Adipocyte (in vitro differentiated cells): ENCODE measurements at regions not wholly inside any gene's neighbourhood (a gene's known extent, or its start where the extent isn't known, plus 50 kb on each side); places are given as distances from the start of the nearest gene placed in this dataset.

Experiments
- DNase-seq: peaks from one replicate; pipeline ENCODE4 v3.0.0-alpha.2; 2015; ENCODE audit warnings: low read depth
- H3K27me3 ChIP-seq: replicated peaks from 2 replicates; pipeline ENCODE4 v1.7.0; 2013; ENCODE audit warnings: mild to moderate bottlenecking, low read length, moderate library complexity; ENCODE audit not compliant: control insufficient read depth, insufficient read depth
- H3K36me3 ChIP-seq: 2 replicates; pipeline ENCODE4 v1.7.0; 2013; ENCODE audit warnings: low read length, mild to moderate bottlenecking, moderate library complexity; ENCODE audit not compliant: control insufficient read depth, insufficient read depth, severe bottlenecking
- H3K4me1 ChIP-seq: 2 replicates; pipeline ENCODE4 v1.7.0; 2013; ENCODE audit warnings: mild to moderate bottlenecking, low read length, moderate library complexity; ENCODE audit not compliant: control insufficient read depth, insufficient read depth
- H3K4me3 ChIP-seq: 2 replicates; pipeline ENCODE4 v1.7.0; 2013; ENCODE audit warnings: mild to moderate bottlenecking, low read length, moderate library complexity
- H3K9ac ChIP-seq: 2 replicates; pipeline ENCODE4 v1.7.0; 2013; ENCODE audit warnings: mild to moderate bottlenecking, low read length, moderate library complexity
- H3K9me3 ChIP-seq: 2 replicates; pipeline ENCODE4 v1.7.0; 2013; ENCODE audit warnings: mild to moderate bottlenecking, low read length, moderate library complexity; ENCODE audit not compliant: control insufficient read depth

GRCh38 chr12:34526946-34527345 lies 504.6 kb downstream of the ALG10 start:
- Histone ChIP-seq H3K36me3 (no peaks in the 10 kb centered on the region), H3K9me3 (peaks cover 18% of the 10 kb centered on the region), H3K9ac (no peak overlapping the region), H3K4me3 (no peak overlapping the region), H3K27me3 (no peaks in the 10 kb centered on the region), H3K4me1 (no peaks in the 10 kb centered on the region)
- DNase-seq, result peak; percentile 0

GRCh38 chr12:34547276-34547675 lies 525.0 kb downstream of the ALG10 start:
- no peak overlapping the region for H3K9ac ChIP-seq
- no peaks in the 10 kb centered on the region for H3K27me3 ChIP-seq
- H3K9me3 ChIP-seq, result peaks cover 93% of the 10 kb centered on the region
- no peak for DNase-seq
- H3K4me3 ChIP-seq, result no peak overlapping the region
- no peaks in the 10 kb centered on the region for H3K36me3 ChIP-seq
- no peaks in the 10 kb centered on the region for H3K4me1 ChIP-seq

GRCh38 chr12:34591966-34592365 lies 569.7 kb downstream of the ALG10 start:
- Histone ChIP-seq H3K4me1 (no peaks in the 10 kb centered on the region), H3K27me3 (no peaks in the 10 kb centered on the region), H3K4me3 (no peak overlapping the region), H3K36me3 (no peaks in the 10 kb centered on the region), H3K9ac (no peak overlapping the region), H3K9me3 (peaks cover 88% of the 10 kb centered on the region)
- no peak for DNase-seq

GRCh38 chr12:34595749-34596733 lies 573.7 kb downstream of the ALG10 start:
- Histone ChIP-seq H3K4me3 (no peak overlapping the region), H3K4me1 (no peaks in the 10 kb centered on the region), H3K9ac (no peak overlapping the region), H3K9me3 (peaks cover 48% of the 10 kb centered on the region), H3K36me3 (no peaks in the 10 kb centered on the region), H3K27me3 (no peaks in the 10 kb centered on the region)
- no peak for DNase-seq

GRCh38 chr12:34597548-34598351 lies 575.5 kb downstream of the ALG10 start:
- no peak overlapping the region for H3K4me3 ChIP-seq
- peaks cover 31% of the 10 kb centered on the region for H3K9me3 ChIP-seq
- H3K27me3 ChIP-seq, result no peaks in the 10 kb centered on the region
- no peaks in the 10 kb centered on the region for H3K4me1 ChIP-seq
- no peaks in the 10 kb centered on the region for H3K36me3 ChIP-seq
- H3K9ac ChIP-seq, result no peak overlapping the region
- DNase-seq, result no peak

GRCh38 chr12:34598352-34598827 lies 576.1 kb downstream of the ALG10 start:
- Histone ChIP-seq H3K9ac (no peak overlapping the region), H3K27me3 (no peaks in the 10 kb centered on the region), H3K9me3 (peaks cover 25% of the 10 kb centered on the region), H3K36me3 (no peaks in the 10 kb centered on the region), H3K4me1 (no peaks in the 10 kb centered on the region), H3K4me3 (no peak overlapping the region)
- DNase-seq, result no peak

- Histone ChIP-seq H3K36me3 (no peaks in the 10 kb centered on the region), H3K9me3 (peaks cover 19% of the 10 kb centered on the region), H3K9ac (no peak overlapping the region), H3K27me3 (no peaks in the 10 kb centered on the region), H3K4me3 (no peak overlapping the region), H3K4me1 (no peaks in the 10 kb centered on the region)
- no peak for DNase-seq
Measured at GRCh38 chr12:34598851-34599529, 576.7 kb downstream of the ALG10 start.

GRCh38 chr12:34599530-34600513 lies 577.5 kb downstream of the ALG10 start:
- Histone ChIP-seq H3K9me3 (peaks cover 10% of the 10 kb centered on the region), H3K36me3 (no peaks in the 10 kb centered on the region), H3K27me3 (no peaks in the 10 kb centered on the region), H3K4me1 (no peaks in the 10 kb centered on the region), H3K9ac (no peak overlapping the region), H3K4me3 (no peak overlapping the region)
- DNase-seq, result no peak

- H3K9ac ChIP-seq, result no peak overlapping the region
- DNase-seq, result no peak
- no peaks in the 10 kb centered on the region for H3K27me3 ChIP-seq
- H3K4me1 ChIP-seq, result no peaks in the 10 kb centered on the region
- H3K36me3 ChIP-seq, result no peaks in the 10 kb centered on the region
- no peak overlapping the region for H3K4me3 ChIP-seq
- peaks cover under 1% of the 10 kb centered on the region for H3K9me3 ChIP-seq
Measured at GRCh38 chr12:34600592-34601462, 578.5 kb downstream of the ALG10 start.
